COR-L47 (cell line): ENCODE measurements at regions not wholly inside any gene's neighbourhood (a gene's known extent, or its start where the extent isn't known, plus 50 kb on each side); places are given as distances from the start of the nearest gene placed in this dataset.

ENCODE experiments used
- DNase-seq: peaks from one replicate; lab custom pipeline; 2025; lab: John Stamatoyannopoulos, UW

DNA sequence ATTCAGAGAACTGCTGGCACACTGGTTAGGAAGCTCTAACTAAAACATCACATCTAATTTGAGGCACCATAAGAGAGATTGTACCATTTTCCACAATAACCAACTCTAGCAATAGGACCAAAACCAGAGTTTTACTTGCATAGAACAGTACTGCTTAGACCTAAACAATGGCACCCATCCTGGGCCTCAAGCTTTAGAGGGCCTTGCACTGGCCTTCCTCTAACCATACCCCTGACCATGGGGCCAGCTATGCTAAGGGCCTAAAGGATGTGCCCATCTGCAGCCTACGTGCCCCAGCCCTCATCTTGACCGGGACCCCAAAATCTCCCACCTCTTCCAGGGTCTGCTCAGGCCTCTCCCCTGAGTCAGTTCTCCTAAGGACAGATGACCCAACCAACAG, 74.4 kb upstream of the ARHGAP32 start:
- no peak for DNase-seq

DNA sequence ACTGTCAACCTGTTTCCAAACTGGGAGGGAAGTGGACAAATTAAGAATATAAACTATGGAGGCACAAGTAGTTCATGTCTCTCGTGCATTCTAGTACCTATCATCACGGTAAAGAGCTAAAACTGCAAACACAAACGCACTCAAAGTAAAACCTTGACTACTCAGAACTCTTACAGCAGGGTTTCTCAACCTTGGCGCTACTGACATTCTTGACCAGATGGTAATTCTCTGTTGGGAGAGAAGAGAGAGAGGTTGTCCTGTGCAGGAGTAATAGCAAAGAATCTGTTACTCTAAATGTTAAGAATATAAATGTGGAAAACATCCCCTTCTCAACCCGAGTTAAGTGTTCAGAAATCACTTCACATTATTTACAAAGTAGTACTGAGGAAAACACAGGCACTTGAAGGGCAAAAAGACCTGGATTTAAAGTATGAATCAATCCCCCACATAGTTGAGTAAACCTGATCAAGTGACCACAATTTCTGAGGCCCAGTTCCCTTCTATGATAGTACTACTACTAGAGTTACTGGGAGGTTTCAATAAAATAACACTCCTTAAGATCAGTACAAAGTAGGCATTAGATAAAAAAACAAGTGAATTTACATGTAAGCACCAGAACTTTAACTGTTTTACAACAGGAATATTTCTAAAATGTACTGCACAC, 73.1 kb upstream of the ARHGAP32 start:
- no peak for DNase-seq

DNA sequence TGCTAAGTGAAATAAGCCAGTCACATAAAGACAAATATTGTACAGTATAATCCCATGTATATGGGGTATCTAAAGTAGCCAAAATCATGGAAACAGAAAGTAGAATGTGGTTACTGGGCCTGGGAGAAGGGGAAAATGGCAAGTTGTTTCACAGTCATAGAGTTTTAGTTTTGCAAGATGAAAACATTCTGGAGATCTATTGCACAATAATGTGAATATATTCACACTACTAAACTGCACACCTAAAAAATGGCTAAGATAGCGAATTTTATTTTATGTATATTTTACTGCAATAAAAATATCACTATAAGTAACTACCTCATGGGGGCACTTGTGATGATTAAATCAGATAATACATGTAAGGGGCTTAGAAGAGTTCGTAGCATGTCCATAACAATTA, 72.0 kb upstream of the ARHGAP32 start:
- no peak for DNase-seq

DNA sequence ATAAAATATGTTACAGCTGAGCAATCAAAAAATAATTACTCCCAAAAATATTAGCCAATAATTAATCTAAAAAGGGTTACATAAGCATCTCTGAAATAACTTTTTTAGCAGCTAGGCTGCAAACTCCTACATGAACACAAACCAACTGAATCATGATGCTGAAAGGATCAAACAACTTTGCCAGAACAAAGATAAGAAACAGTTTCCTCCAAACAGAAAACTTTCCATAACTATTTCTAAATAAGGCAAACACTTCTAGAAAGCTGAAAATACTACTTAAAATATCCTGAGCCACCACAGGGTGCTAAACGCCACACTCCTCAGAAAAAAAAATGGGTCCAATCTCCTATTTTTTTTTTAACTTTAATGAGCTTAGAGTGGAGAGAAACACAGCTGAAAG, 68.6 kb upstream of the ARHGAP32 start:
- DNase-seq = no peak

DNA sequence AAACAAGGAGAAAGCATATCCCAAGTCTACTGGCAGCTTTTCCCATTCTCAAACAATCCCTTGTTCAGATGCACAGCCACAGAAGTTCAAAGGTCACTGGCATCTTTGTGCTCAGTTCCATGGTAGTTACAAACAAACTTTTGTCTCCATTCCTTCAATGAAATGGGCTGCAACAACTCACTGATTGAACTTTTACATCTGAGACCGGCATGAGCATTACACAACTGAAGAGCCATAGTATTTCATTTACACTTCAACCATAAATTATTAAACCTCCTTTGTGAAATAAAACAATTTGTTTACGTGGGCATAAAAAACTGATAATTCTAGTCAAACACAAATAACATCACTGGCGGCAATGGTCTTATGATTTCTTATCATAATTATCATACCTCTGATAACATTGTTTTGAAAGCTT, 67.8 kb upstream of the ARHGAP32 start:
- no peak for DNase-seq

DNA sequence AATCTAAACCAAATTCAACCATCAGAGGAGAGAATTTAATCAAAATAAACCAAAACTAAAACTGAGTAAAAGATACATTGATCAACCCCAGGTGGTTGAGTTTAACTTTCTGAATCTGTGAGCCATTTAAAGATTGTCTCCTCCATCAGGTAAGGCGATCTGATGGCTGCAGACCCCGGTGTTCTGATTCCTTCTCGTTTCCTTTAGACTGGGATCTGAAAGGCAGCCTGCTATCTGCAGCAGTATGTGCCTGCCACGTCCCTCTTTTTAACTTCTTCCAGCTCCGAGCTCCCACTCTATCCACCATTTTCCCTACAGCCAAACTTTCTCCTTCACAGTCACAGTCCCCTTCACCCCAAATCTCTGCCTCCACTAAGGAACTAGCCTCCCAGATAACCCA, 66.1 kb upstream of the ARHGAP32 start:
- DNase-seq = no peak

DNA sequence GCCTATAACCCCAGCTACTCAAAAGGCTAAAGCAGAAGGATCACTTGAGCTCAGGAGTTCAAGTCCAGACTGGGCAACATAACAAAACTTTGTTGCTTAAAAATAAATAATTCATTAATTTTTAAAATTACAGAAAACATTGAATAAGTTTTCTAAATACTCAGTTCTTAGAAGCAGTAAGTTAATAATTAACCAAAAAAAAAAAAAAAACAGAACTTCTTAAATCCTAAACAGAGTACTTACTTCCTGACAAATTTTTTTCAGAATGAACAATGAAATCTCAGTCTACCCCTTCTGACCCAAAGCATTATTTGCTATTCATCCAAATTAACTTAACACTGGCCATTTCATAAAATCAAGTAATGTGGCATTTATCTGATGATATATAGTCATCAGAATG, 65.4 kb upstream of the ARHGAP32 start:
- DNase-seq = no peak

DNA sequence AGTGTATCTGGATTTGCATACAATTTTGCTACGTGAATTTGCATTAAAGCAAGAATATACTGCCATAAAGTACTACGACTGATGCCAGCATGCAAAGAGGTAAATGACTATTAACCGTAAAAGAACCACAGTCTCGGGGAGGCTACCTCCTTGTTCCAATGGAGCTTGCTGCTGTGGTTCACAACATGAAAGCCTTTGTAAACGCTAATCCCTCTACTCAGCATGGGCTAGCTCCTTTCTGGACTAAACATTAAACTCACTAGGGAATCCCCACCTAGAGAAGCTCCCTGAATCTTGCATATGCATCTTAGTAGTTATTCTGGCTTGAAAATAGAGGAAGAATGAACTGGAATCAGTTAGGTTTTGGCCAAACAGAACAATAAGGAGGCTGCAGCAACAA, 60.5 kb upstream of the ARHGAP32 start:
- DNase-seq = no peak

DNA sequence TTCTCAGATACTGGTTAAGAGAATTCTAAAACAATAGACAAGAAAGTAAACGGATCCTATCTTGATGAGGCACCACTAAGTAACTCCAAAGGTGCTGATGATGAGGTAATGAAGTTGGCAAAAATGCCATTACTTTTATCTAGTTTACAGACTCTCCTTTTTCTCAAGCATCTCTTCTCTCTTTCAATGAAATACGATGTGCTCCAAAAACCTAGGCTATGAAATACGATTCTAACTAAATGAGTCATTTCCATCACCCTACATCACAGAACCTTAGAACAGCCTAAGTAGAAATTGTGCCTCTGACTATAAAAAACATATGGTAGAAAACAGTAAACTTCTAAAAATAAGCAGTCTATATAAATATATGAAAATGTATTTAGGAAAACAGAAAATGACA, 58.9 kb upstream of the ARHGAP32 start:
- DNase-seq = no peak

DNA sequence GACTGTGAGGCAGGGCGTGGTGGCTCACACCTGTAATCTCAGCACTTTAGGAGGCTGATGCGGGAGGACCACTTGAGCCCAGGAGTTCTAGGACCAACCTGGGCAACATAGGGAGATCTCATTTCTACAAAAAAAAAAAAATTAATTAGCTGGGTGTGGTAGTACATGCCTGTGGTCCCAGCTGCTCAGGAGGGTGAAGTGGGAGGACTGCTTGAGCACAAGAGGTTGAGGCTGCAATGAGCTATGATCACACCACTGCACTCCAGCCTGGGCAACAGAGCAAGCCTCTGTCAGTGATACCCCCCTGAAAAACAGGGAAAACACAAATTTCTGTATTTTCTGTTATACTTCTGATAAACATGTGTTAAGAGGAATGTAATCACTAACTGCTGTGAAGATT, 57.8 kb upstream of the ARHGAP32 start:
- no peak for DNase-seq

DNA sequence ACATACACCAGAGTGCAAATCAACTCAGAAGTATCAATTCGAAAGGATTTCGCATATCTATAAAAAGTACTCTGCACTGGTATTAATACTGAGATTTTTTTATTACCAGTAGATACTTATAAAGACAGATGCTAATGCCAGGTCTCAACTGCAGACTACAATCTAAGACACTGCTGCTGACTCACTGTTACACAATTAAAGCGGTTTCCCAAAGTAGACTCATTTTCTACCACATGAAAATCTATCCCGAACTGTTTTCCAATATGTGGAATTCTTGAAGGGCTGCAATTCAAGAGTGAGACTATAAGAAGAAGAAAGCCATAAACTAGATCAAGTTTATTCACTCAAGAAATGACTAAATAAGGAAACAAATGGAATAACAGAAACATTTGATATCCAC, 57.2 kb upstream of the ARHGAP32 start:
- no peak for DNase-seq

DNA sequence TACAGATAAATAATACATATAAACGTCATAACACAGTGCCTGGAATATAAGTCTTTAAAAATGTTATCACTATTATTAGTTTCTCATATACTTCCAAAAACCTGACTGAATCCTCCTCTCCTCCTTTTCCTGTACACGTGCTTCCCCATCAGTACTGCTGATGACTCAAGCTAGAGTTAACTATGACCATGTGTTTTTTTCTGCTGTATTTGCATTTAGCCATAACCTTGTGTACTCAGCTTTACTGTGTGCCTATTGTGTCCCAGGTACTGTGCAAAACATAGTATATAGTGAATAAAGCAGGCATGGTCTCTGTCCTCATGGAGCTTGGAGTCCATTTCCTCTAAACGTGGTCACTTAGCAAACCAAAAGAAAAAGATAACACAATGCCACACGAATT, 56.5 kb upstream of the ARHGAP32 start:
- no peak for DNase-seq

DNA sequence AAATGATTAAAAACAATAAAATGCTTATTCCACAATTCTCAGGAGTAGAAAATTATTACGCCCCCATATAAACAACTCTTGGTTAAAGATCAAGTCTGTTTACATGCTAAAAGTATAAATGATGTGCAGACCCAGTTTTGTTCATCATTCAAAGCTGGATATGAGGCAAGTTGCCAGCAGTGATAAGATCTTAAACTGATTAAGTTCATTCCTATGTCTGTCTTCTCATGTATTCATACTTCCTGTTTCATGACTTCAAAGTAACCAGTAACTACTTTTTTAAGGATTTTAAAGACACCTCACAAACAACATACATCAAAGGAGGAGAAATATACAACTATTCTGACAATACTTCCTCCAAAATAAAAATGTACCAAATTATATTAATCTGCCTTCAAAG, 55.0 kb upstream of the ARHGAP32 start:
- DNase-seq = no peak

DNA sequence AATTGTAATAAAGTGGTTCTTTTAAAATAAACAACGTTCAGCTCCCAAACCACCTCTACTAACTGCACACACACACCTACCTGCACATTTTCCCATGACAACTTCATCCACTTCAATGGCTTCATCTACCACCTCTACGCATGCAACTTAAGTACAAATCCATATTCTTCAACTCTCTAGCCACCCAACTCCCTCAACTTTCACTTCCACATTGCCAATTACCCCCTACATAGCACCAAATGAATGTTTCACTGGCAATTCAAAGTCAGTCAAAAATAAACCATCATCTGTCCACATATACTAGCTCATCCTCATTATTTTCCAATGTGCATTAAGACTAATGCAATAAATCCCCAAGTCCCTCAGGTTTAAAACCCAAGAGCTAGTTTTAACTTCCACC, 50.7 kb upstream of the ARHGAP32 start:
- DNase-seq = no peak
